NT2/D1 (cell line): ENCODE measurements at regions not wholly inside any gene's neighbourhood (a gene's known extent, or its start where the extent isn't known, plus 50 kb on each side); places are given as distances from the start of the nearest gene placed in this dataset.
"Not testable (repeated sequence)": the region's sequence is repeated elsewhere in the genome, so short reads cannot be mapped to it uniquely, and the experiment has no call there.

Source experiments
- DNase-seq: peaks from one replicate; pipeline ENCODE4 v3.0.0-alpha.2; 2011; ENCODE audit warnings: low read depth, low spot score
- H3K27me3 ChIP-seq: 2 replicates; pipeline ENCODE4 v1.6.0; 2011; ENCODE audit warnings: mild to moderate bottlenecking; ENCODE audit not compliant: insufficient read length, insufficient read depth
- H3K36me3 ChIP-seq: 2 replicates; pipeline ENCODE4 v1.6.1; 2011; ENCODE audit warnings: mild to moderate bottlenecking, low read length, mixed read lengths; ENCODE audit not compliant: insufficient read depth, insufficient read length
- H3K4me1 ChIP-seq: 2 replicates; pipeline ENCODE4 v1.5.1; 2011; ENCODE audit not compliant: insufficient read depth, insufficient read length
- H3K4me3 ChIP-seq: 2 replicates; pipeline ENCODE4 v1.5.1; 2011; ENCODE audit warnings: low read depth; ENCODE audit not compliant: insufficient read length
- H3K9ac ChIP-seq: 2 replicates; pipeline ENCODE4 v1.6.0; 2011; ENCODE audit warnings: low read depth; ENCODE audit not compliant: insufficient read length
- H3K9me3 ChIP-seq: 2 replicates; pipeline ENCODE4 v1.5.1; 2011; ENCODE audit warnings: mild to moderate bottlenecking, low read length; ENCODE audit not compliant: insufficient read depth

- H3K27me3 ChIP-seq, H3K9ac ChIP-seq, H3K36me3 ChIP-seq, H3K4me3 ChIP-seq, DNase-seq, H3K4me1 ChIP-seq, H3K9me3 ChIP-seq: not testable (repeated sequence)
Measured at GRCh38 chr16:29217104-29217751, 189.3 kb downstream of the NPIPB11 start.

GRCh38 chr16:29213770-29214169 lies 192.7 kb downstream of the NPIPB11 start:
- DNase-seq, H3K4me3 ChIP-seq, H3K36me3 ChIP-seq, H3K4me1 ChIP-seq, H3K9ac ChIP-seq, H3K27me3 ChIP-seq, H3K9me3 ChIP-seq: not testable (repeated sequence)

DNA sequence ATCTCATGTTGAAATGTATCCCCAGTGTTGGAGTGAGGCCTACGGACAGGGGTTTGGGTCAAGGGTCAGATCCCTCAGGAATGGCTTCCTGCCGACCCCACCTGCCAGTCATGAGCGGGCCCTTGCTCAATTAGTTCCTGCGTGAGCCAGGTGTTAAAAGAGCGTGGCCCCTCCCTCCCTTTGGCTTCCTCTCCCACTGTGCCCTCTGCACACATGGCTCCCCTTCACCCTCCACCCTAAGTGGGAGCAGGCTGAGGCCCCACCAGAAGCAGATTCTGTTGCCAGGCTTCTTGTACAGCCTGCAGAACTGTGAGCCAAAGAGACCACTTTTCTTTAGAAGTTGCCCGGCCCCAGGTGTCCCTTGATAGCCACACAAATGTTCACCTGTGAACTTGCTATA lies 193.3 kb downstream of the NPIPB11 start:
- not testable (repeated sequence) for H3K9ac ChIP-seq, H3K9me3 ChIP-seq, H3K27me3 ChIP-seq, DNase-seq, H3K4me1 ChIP-seq, H3K4me3 ChIP-seq, H3K36me3 ChIP-seq

DNA sequence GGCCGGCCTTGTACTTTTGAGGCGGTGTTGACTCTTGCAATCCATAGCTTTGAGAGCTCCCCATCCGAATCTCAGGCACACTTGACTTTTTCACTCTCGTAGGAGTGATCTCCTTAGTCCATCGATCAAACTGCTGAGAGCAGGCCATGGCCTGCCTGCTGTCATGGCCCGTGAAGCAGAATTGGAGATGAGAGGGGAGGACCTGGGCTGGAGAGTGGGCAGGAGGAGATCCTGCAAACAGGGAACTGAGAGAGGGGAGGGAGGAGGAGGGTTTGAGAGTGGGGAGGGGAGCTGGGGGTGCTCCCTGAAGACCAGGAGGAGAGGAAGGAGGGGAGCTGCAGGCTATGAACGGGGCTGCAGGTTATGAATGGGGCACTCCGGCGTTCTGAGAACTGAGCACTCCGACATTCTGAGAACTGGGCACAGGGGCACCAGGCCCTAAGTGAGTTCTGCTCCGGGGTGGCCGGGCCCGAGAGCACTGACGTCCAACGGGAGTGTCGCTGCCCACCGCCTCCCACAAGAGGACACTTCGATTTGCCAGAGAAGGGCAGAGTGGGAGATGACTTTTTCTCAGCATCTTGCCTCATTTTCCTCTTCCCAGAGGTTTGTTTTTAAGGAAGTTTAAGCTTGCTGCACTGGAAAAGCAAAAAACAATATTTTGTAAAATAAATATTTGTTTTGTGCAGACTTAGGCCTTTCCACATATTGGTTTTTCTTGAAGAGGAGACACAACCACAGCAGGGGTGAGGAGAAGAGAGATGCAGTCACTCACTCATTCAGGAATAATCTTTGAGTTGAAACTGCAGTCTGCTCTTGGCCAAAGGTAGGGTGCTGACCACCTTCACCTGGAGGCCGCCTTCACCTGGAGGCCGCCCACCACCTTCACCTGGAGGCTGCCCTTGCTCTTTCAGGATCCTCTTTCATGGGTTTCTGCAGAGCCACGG lies 194.2 kb downstream of the NPIPB11 start:
- not testable (repeated sequence) for H3K27me3 ChIP-seq, H3K4me1 ChIP-seq, H3K9ac ChIP-seq, H3K36me3 ChIP-seq, DNase-seq, H3K4me3 ChIP-seq, H3K9me3 ChIP-seq

GRCh38 chr16:29211456-29211855 lies 195.1 kb downstream of the NPIPB11 start:
- H3K36me3 ChIP-seq, H3K27me3 ChIP-seq, H3K4me3 ChIP-seq, H3K9me3 ChIP-seq, H3K9ac ChIP-seq, DNase-seq, H3K4me1 ChIP-seq: not testable (repeated sequence)

DNA sequence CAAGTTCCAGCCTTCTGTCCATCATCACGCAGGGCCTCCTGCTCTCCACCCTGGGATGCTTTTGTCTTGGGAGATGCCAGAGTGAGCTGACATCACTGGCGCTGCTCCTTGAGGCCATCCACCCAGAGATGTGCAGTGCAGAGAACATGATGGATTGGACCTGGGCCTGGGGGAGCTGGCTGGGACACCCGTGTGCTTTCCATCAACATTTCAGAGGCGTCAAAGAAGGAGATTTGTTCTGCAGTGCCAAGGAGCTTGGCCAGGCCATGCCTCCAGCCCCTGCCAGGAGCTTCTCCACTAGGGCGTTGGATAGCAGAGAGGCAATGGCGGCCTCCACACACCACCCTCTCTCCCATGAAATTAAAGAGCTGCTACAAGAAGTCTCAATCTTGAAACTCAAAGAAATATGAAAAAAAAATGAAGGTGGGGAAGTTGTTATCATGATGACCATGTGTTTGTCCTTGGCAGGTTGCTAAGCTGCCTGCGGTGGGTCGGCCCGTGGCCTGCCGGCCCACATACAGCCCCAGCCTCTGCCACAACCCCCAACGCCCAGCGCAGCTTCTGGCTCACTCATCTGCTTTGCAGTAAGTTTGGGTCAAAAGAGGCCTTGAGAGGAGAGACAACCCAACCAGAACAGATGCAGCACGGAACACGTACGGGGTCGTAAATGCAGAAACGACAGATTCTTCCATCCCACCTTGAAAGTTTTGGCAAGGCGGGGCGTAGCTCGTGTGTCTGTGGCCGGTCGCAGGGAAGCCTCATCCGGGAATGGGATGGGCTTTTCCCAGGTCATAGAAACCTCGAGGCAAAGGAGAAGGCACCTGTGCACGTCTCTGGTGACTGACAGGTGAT lies 196.0 kb downstream of the NPIPB11 start:
- not testable (repeated sequence) for H3K4me1 ChIP-seq, H3K36me3 ChIP-seq, H3K4me3 ChIP-seq, DNase-seq, H3K9ac ChIP-seq, H3K27me3 ChIP-seq, H3K9me3 ChIP-seq

GRCh38 chr16:29206120-29206519 lies 200.4 kb downstream of the NPIPB11 start:
- H3K4me1 ChIP-seq, H3K4me3 ChIP-seq, DNase-seq, H3K36me3 ChIP-seq, H3K9ac ChIP-seq, H3K27me3 ChIP-seq, H3K9me3 ChIP-seq: not testable (repeated sequence)

- H3K9me3 ChIP-seq, H3K4me3 ChIP-seq, H3K4me1 ChIP-seq, DNase-seq, H3K27me3 ChIP-seq, H3K36me3 ChIP-seq, H3K9ac ChIP-seq: not testable (repeated sequence)
Measured at GRCh38 chr16:29205151-29205550, 201.4 kb downstream of the NPIPB11 start.
